Large intestine (tissue), 3 donors: ENCODE measurements at regions not wholly inside any gene's neighbourhood (a gene's known extent, or its start where the extent isn't known, plus 50 kb on each side); places are given as distances from the start of the nearest gene placed in this dataset.

Source experiments
- DNase-seq, 2 donors: peaks; one replicate each; pipeline versions ENCODE4 v3.0.0 to v3.0.0-alpha.2; 2013
- H3K27ac ChIP-seq: one replicate; pipeline ENCODE4 v1.5.1; 2013; ENCODE audit warnings: low read length
- H3K27me3 ChIP-seq: 2 replicates; pipeline ENCODE4 v1.6.1; 2013; ENCODE audit warnings: low read length; ENCODE audit not compliant: control insufficient read depth, insufficient read depth
- H3K36me3 ChIP-seq: 2 replicates; pipeline ENCODE4 v1.6.1; 2013; ENCODE audit warnings: low read length; ENCODE audit not compliant: control insufficient read depth, insufficient read depth
- H3K4me1 ChIP-seq: one replicate; pipeline ENCODE4 v1.6.1; 2013; ENCODE audit warnings: low read length; ENCODE audit not compliant: control insufficient read depth, insufficient read depth
- H3K4me3 ChIP-seq: one replicate; pipeline ENCODE4 v1.5.1; 2013; ENCODE audit warnings: low read length
- H3K9me3 ChIP-seq: one replicate; pipeline ENCODE4 v1.6.1; 2013; ENCODE audit warnings: mild to moderate bottlenecking, low read depth, low read length, moderate library complexity; ENCODE audit not compliant: control insufficient read depth
- WGBS: methylation state at CpG from one replicate; pipeline ENCODE4 v1.1.5; 2013; ENCODE audit warnings: low lambda C conversion rate; ENCODE audit not compliant: insufficient coverage; 5-methylcytosine and 5-hydroxymethylcytosine counted together

DNA sequence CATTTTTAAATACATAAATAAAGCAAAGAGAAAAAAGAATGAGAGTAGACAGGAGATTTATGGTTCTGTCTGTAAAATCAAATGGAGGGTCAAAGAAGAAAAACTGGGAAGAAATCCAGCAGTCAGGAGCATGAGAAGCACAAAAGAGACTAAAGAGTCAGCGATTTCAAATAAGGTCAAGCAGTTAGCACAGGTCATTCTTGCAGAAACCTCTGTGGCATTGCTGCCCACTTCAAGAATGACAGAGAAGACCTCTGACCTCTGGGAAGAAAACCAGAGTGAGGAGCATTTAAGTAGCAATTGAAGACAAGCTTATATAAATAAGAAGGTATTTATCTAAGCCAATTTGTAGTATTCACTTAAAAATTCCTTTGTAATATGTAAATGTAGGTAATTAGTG, 172.0 kb upstream of the SPOPL start:
- WGBS, result 44% methylated on average over 1 of the region's 1 CpG
- Histone ChIP-seq H3K27me3 (no peaks in the 10 kb centered on the region), H3K27ac (no peak overlapping the region), H3K9me3 (no peaks in the 10 kb centered on the region), H3K36me3 (no peaks in the 10 kb centered on the region), H3K4me1 (no peaks in the 10 kb centered on the region), H3K4me3 (no peak overlapping the region)
- no peak for DNase-seq

DNA sequence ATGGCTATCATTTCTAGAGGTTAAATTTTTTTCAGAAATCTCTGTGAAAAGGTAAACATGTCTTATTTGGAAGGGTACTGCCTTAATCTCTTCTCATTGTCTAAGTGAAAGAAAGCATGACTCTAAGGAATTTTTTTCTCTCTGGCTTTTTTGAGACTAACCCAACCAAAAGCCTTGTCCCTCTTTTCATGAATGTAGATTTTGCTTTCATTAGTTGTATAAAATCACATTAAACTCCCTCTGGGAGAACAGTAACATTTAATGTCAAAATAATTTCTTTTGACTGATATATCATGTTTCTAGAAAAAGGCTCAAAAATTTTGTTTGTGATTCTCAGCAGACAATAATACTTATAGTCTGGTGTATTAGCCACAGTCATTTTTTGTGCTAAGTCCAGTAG, 168.4 kb upstream of the SPOPL start:
- DNase-seq, result no peak
- H3K4me3 ChIP-seq, result no peak overlapping the region
- no peaks in the 10 kb centered on the region for H3K9me3 ChIP-seq
- H3K27ac ChIP-seq, result no peak overlapping the region
- no peaks in the 10 kb centered on the region for H3K36me3 ChIP-seq
- H3K27me3 ChIP-seq, result no peaks in the 10 kb centered on the region
- H3K4me1 ChIP-seq, result no peaks in the 10 kb centered on the region

- no peak for DNase-seq
- Histone ChIP-seq H3K9me3 (no peaks in the 10 kb centered on the region), H3K27ac (no peak overlapping the region), H3K36me3 (no peaks in the 10 kb centered on the region), H3K4me3 (no peak overlapping the region), H3K4me1 (no peaks in the 10 kb centered on the region), H3K27me3 (no peaks in the 10 kb centered on the region)
- WGBS, result no CpG with 5 or more reads among the region's 1 CpG
Measured at GRCh38 chr2:138333677-138334076, 167.9 kb upstream of the SPOPL start.

GRCh38 chr2:138334323-138334722, 167.2 kb upstream of the SPOPL start:
- H3K27ac ChIP-seq, result no peak overlapping the region
- WGBS, result no CpG with 5 or more reads among the region's 3 CpGs
- DNase-seq, result no peak

DNA sequence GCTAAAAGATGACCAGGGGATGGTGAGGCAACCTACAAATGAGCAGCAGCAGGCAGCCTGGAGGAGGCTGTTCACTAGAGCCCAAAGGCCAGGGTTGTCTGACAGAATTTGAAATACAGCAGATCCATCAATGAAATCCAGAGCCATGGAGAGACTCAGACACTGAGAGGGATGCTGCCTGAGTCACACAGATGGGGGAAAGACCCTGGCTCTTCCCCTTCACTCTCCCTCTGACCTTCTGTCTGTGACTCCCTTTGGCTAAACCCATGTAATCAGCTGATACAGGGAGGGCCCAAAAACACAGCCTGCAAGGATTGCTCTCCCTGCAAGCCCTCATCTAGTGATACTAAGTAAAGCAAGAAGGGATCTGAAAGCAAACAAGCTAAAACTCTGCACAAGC, 166.5 kb upstream of the SPOPL start:
- Histone ChIP-seq H3K4me3 (no peak overlapping the region), H3K4me1 (no peaks in the 10 kb centered on the region), H3K27ac (no peak overlapping the region), H3K27me3 (no peaks in the 10 kb centered on the region), H3K36me3 (no peaks in the 10 kb centered on the region), H3K9me3 (no peaks in the 10 kb centered on the region)
- peak in 1 of 2 donors; percentile 6 for DNase-seq

More at GRCh38 chr2:138334323-138334722, 167.2 kb upstream of the SPOPL start:
- no peaks in the 10 kb centered on the region for H3K9me3 ChIP-seq
- no peaks in the 10 kb centered on the region for H3K36me3 ChIP-seq
- no peak overlapping the region for H3K4me3 ChIP-seq
- H3K27me3 ChIP-seq, result no peaks in the 10 kb centered on the region
- H3K4me1 ChIP-seq, result no peaks in the 10 kb centered on the region

GRCh38 chr2:138336146-138336545, 165.4 kb upstream of the SPOPL start:
- no peak for DNase-seq
- Histone ChIP-seq H3K9me3 (no peaks in the 10 kb centered on the region), H3K27ac (no peak overlapping the region), H3K27me3 (no peaks in the 10 kb centered on the region), H3K36me3 (no peaks in the 10 kb centered on the region), H3K4me3 (no peak overlapping the region), H3K4me1 (no peaks in the 10 kb centered on the region)
- no CpG with 5 or more reads among the region's 2 CpGs for WGBS

GRCh38 chr2:138355244-138355643, 146.3 kb upstream of the SPOPL start:
- H3K27me3 ChIP-seq, result no peaks in the 10 kb centered on the region
- H3K36me3 ChIP-seq, result no peaks in the 10 kb centered on the region
- no peak overlapping the region for H3K4me3 ChIP-seq
- no peaks in the 10 kb centered on the region for H3K4me1 ChIP-seq
- DNase-seq, result no peak
- no peaks in the 10 kb centered on the region for H3K9me3 ChIP-seq
- no peak overlapping the region for H3K27ac ChIP-seq
- WGBS, result 100% methylated on average over 1 of the region's 2 CpGs

- no peak overlapping the region for H3K27ac ChIP-seq
Measured at GRCh38 chr2:138356178-138356577, 145.4 kb upstream of the SPOPL start.

DNA sequence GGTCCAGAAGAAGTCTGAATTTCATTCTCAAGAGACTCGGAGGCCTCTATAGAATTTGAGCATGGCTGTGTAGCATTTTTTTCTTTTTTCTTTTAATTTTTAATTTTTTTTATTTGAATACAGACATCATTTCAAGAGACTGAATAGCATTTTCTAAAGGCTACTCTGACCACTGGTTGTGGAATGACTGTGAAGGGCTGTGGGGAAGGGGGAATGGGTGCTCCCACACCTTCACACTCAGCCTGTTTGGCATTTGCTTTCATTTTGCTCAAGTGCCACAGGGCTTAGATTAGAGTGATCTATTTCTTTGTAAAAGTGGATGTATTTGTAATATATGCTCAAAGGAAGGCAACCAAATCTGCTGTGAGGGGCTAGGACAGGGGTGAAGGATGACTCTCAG, 142.0 kb upstream of the SPOPL start:
- H3K27ac ChIP-seq, result no peak overlapping the region
- H3K27me3 ChIP-seq, result no peaks in the 10 kb centered on the region
- no peak for DNase-seq
- H3K4me3 ChIP-seq, result no peak overlapping the region
- no peaks in the 10 kb centered on the region for H3K9me3 ChIP-seq
- H3K36me3 ChIP-seq, result no peaks in the 10 kb centered on the region
- no peaks in the 10 kb centered on the region for H3K4me1 ChIP-seq
- no CpG with 5 or more reads among the region's 1 CpG for WGBS

More at GRCh38 chr2:138356178-138356577, 145.4 kb upstream of the SPOPL start:
- DNase-seq, result peak; percentile 5 to 30
- WGBS, result 60% methylated on average over 1 of the region's 4 CpGs
- H3K4me1 ChIP-seq, result no peaks in the 10 kb centered on the region
- no peaks in the 10 kb centered on the region for H3K36me3 ChIP-seq
- no peaks in the 10 kb centered on the region for H3K27me3 ChIP-seq
- no peak overlapping the region for H3K4me3 ChIP-seq
- no peaks in the 10 kb centered on the region for H3K9me3 ChIP-seq

GRCh38 chr2:138364554-138365162, 136.9 kb upstream of the SPOPL start:
- Histone ChIP-seq H3K27ac (no peak overlapping the region), H3K4me1 (no peaks in the 10 kb centered on the region), H3K9me3 (no peaks in the 10 kb centered on the region), H3K36me3 (no peaks in the 10 kb centered on the region), H3K4me3 (no peak overlapping the region), H3K27me3 (no peaks in the 10 kb centered on the region)
- no CpG with 5 or more reads among the region's 1 CpG for WGBS
- peak in 1 of 2 donors; percentile 6 for DNase-seq

DNA sequence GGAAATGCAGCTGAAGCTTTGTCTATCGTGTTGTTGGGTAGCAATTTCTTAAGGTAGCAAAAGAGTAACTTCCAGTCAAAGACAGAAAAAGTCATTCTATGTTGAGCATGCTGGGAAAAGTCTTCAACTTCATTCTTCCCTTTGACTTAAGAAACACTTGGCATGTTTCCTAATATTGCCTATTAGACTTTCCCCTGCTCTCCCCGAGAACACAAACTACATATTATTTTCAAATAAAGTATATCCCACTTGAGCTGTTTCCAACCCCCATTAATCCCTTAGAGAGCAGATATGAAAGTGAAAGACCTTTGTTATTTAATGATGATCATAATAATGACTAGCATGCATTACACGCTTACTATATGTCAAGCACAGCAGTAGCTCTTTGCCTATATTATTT, 136.0 kb upstream of the SPOPL start:
- H3K36me3 ChIP-seq, result no peaks in the 10 kb centered on the region
- 80% methylated on average over 1 of the region's 3 CpGs for WGBS
- H3K4me3 ChIP-seq, result no peak overlapping the region
- no peaks in the 10 kb centered on the region for H3K4me1 ChIP-seq
- H3K9me3 ChIP-seq, result no peaks in the 10 kb centered on the region
- no peaks in the 10 kb centered on the region for H3K27me3 ChIP-seq
- H3K27ac ChIP-seq, result no peak overlapping the region
- no peak for DNase-seq
